ENCODE measurements at regions not wholly inside any gene's neighbourhood (a gene's known extent, or its start where the extent isn't known, plus 50 kb on each side); places are given as distances from the start of the nearest gene placed in this dataset.
A peak's percentile ranks its signal among the peaks of the same experiment; 100 is the strongest.
"Not testable (repeated sequence)": the region's sequence is repeated elsewhere in the genome, so short reads cannot be mapped to it uniquely, and the experiment has no call there.

- Histone ChIP-seq H3K27ac (no peak overlapping the region), H3K4me3 (no peak overlapping the region)
Observed at GRCh38 chr21:14833241-14833640, 231.6 kb downstream of the NRIP1 start.

GRCh38 chr21:14830307-14830706 is 234.5 kb downstream of the NRIP1 start:
- no peak overlapping the region for H3K27ac ChIP-seq
- no peak overlapping the region for H3K4me3 ChIP-seq

GRCh38 chr21:14829685-14830084 is 235.1 kb downstream of the NRIP1 start:
- Histone ChIP-seq H3K27ac (no peak overlapping the region), H3K4me3 (no peak overlapping the region)

GRCh38 chr21:14827468-14827867 is 237.3 kb downstream of the NRIP1 start:
- Histone ChIP-seq H3K27ac (no peak overlapping the region), H3K4me3 (no peak overlapping the region)

GRCh38 chr21:14826630-14827029 is 238.2 kb downstream of the NRIP1 start:
- H3K4me3 ChIP-seq: no peak overlapping the region
- H3K27ac ChIP-seq: no peak overlapping the region

- Histone ChIP-seq H3K4me3 (no peak overlapping the region), H3K27ac (no peak overlapping the region)
Observed at GRCh38 chr21:14825514-14825974, 239.3 kb downstream of the NRIP1 start.

GRCh38 chr21:14824126-14824525 is 240.7 kb downstream of the NRIP1 start:
- Histone ChIP-seq H3K4me3 (no peak overlapping the region), H3K27ac (no peak overlapping the region)

GRCh38 chr21:14817311-14817710 is 247.5 kb downstream of the NRIP1 start:
- Histone ChIP-seq H3K4me3 (no peak overlapping the region), H3K27ac (no peak overlapping the region)

- Histone ChIP-seq H3K4me3 (no peak overlapping the region), H3K27ac (no peak overlapping the region)
Observed at GRCh38 chr21:14814991-14815390, 249.8 kb downstream of the NRIP1 start.

- Histone ChIP-seq H3K4me3 (no peak overlapping the region), H3K27ac (no peak overlapping the region)
Observed at GRCh38 chr21:14814282-14814681, 250.5 kb downstream of the NRIP1 start.

- not testable (repeated sequence) for H3K27ac ChIP-seq, H3K4me3 ChIP-seq
Observed at GRCh38 chr21:14804170-14804569, 258.1 kb upstream of the SAMSN1 start.

- H3K4me3 ChIP-seq: no peak overlapping the region
Observed at GRCh38 chr21:14797543-14797942, 251.4 kb upstream of the SAMSN1 start.

GRCh38 chr21:14787312-14787711 is 241.2 kb upstream of the SAMSN1 start:
- H3K4me3 ChIP-seq: no peak overlapping the region
- H3K27ac ChIP-seq: no peak overlapping the region

More at GRCh38 chr21:14797543-14797942, 251.4 kb upstream of the SAMSN1 start:
- H3K27ac ChIP-seq: no peak overlapping the region

GRCh38 chr21:14785679-14786078 is 239.6 kb upstream of the SAMSN1 start:
- Histone ChIP-seq H3K27ac (no peak overlapping the region), H3K4me3 (no peak overlapping the region)

- no peak overlapping the region for H3K4me3 ChIP-seq
- H3K27ac ChIP-seq: no peak overlapping the region
Observed at GRCh38 chr21:14773777-14774345, 227.7 kb upstream of the SAMSN1 start.

- Histone ChIP-seq H3K4me3 (no peak overlapping the region), H3K27ac (no peak overlapping the region)
Observed at GRCh38 chr21:14771593-14771992, 225.5 kb upstream of the SAMSN1 start.

- Histone ChIP-seq H3K27ac (no peak overlapping the region), H3K4me3 (no peak overlapping the region)
Observed at GRCh38 chr21:14768042-14768441, 221.9 kb upstream of the SAMSN1 start.

GRCh38 chr21:14767192-14767852 is 221.2 kb upstream of the SAMSN1 start:
- H3K27ac ChIP-seq: no peak overlapping the region
- no peak overlapping the region for H3K4me3 ChIP-seq

- Histone ChIP-seq H3K4me3 (no peak overlapping the region), H3K27ac (no peak overlapping the region)
Observed at GRCh38 chr21:14766241-14766640, 220.1 kb upstream of the SAMSN1 start.

- H3K4me3 ChIP-seq: no peak overlapping the region
- peak overlapping the region in 6 of 21 experiments; percentile 32 to 77 (median 70) for H3K27ac ChIP-seq
Observed at GRCh38 chr21:14763695-14764064, 217.6 kb upstream of the SAMSN1 start.
